GM19438 (cell line): ENCODE measurements at regions not wholly inside any gene's neighbourhood (a gene's known extent, or its start where the extent isn't known, plus 50 kb on each side); places are given as distances from the start of the nearest gene placed in this dataset.

Experiments
- ATAC-seq: cut with Tn5 transposase; IDR thresholded peaks from one replicate; pipeline ENCODE4 v1.9.1; 2021; ENCODE audit warnings: low read depth; ENCODE audit not compliant: unreplicated experiment

DNA sequence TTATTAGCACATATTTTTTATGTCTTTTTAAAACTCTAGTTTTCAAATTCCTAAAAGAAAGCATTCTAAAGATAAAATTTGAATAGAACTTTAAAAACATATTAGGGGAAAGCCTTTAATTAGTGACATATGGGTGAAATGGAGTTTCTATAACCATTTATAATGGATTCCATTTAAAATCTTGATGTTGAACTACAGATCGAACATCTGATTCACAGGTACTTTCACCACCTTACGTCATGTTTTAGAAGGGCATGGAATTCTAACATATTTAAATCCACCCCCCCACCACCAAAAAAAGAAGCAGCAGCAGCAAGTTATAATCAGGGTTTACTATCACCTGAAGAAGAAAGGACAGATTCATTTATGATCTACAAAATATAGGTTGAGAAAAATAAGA is 298.4 kb downstream of the SMOC2 start:
- ATAC-seq: no peak

GRCh38 chr6:168737481-168737880 is 296.5 kb downstream of the SMOC2 start:
- ATAC-seq: no peak

DNA sequence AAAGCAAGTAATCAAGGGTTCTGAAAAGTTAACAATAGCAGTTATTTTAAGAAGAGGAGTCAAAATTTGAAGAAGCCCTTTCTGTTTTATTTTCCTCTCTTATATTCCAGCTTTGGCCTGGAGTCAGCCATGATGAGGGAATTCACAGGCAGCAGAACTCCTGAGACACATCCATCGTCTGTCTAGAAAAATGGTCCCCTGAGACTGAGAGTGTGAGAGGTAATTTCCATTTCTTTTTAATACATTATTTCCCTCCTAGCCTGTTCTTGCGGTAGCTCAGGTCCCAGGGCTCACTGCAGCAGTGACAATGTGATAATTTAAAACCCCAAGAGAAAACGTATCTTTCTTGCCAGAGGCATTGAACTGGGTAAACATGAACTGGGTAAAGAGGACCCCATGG is 296.0 kb downstream of the SMOC2 start:
- ATAC-seq: no peak

- ATAC-seq: no peak
Observed at GRCh38 chr6:168736039-168736438, 295.1 kb downstream of the SMOC2 start.

DNA sequence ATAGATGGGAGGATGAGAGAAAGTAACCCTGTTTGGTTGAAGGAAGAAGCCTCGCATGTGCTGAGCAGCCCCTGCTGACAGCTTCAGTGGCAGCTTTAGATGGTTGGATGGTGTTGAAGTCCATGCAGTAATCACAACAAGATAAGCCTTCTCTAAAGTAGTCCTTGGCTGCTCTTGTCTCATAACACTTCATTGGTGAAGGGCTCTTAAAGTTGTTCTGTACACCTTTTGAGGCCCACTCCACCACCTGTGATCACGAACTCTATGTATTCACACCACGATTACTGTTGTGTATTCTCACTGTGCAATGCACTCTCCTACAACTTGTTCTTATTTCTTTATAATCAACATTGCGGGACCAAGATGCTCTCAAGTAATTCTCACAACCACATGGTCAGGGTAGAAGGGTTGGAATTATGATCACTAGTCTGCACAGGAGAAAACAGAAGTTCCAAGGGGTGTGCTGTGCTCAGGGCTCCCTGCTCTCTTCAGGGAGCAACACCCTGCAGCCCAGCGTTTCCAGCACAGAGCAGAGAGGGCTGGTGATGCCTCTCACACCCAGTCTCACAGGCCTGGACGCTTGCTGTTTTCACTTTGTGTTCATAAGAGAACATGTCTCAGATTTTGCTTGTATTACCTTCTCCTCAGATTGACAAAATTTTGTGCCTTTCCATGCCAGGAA is 294.4 kb downstream of the SMOC2 start:
- no peak for ATAC-seq

- ATAC-seq: no peak
Observed at GRCh38 chr6:168734523-168734922, 293.5 kb downstream of the SMOC2 start.

DNA sequence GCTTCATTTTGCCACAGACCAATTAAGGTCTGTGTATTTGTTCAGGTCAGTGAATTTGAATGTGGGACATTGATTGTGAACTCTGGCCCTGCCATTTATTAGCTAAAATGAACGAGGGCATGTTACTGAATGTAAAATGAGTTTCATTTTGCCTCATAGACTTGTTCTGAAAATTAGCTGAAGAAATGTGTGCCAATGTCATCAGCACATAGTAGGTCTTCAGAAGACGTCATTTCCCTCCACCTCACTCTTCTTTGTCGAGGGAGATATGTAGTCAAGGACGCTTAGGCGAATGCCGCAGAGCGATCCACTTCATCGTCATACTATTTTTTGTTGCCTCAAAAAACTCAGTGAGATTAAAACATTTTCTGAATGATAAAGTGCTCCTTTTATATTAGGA is 291.7 kb downstream of the SMOC2 start:
- ATAC-seq: no peak

- ATAC-seq: no peak
Observed at GRCh38 chr6:168730931-168731716, 290.1 kb downstream of the SMOC2 start.

- ATAC-seq: no peak
Observed at GRCh38 chr6:168728056-168728455, 287.1 kb downstream of the SMOC2 start.

GRCh38 chr6:168726312-168726856 is 285.4 kb downstream of the SMOC2 start:
- ATAC-seq: no peak

GRCh38 chr6:168725802-168726201 is 284.8 kb downstream of the SMOC2 start:
- ATAC-seq: no peak

GRCh38 chr6:168724669-168725570 is 283.9 kb downstream of the SMOC2 start:
- no peak for ATAC-seq

GRCh38 chr6:168724033-168724432 is 283.0 kb downstream of the SMOC2 start:
- no peak for ATAC-seq

DNA sequence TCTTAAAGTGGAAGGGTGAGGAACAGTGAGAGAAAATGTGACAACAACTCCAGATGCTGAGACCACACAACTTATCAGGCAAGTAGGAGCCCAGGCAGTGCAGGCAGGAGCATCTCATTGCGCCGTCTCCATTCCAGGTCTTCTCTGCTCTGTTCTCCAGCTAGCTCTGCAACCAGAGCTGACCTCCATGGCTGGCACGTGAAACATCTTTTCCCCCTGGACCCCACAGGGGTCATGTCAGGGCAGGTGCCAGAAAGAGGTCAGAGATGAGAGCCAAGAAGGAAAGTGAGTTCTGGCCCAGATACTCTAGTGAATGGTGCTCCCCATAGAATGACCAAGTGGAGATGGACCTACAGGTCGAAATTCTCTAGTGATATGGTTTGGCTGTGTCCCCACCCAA is 281.4 kb downstream of the SMOC2 start:
- ATAC-seq: no peak

DNA sequence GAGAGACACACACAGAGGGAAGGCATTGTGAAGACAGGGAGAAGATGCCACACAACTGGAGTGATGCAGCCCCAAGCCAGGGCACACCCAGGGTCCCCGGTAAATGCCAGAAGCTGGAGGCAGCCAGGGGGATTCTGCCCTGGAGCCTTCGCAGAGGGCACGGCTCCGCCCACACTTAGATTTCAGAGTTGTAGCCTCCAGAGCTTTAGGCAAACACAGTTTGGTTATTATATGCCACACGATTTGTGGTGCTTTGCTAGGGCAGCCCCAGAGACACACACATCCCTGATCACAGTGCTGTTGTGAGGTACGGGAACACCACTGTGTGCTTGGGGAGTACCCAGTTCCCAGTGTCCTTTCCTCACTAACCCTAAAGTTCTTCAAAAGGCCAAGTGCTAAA is 280.6 kb downstream of the SMOC2 start:
- ATAC-seq: no peak

- no peak for ATAC-seq
Observed at GRCh38 chr6:168719901-168720300, 278.9 kb downstream of the SMOC2 start.

GRCh38 chr6:168718821-168719475 is 278.0 kb downstream of the SMOC2 start:
- no peak for ATAC-seq
